ENCODE measurements at regions not wholly inside any gene's neighbourhood (a gene's known extent, or its start where the extent isn't known, plus 50 kb on each side); places are given as distances from the start of the nearest gene placed in this dataset.

DNA sequence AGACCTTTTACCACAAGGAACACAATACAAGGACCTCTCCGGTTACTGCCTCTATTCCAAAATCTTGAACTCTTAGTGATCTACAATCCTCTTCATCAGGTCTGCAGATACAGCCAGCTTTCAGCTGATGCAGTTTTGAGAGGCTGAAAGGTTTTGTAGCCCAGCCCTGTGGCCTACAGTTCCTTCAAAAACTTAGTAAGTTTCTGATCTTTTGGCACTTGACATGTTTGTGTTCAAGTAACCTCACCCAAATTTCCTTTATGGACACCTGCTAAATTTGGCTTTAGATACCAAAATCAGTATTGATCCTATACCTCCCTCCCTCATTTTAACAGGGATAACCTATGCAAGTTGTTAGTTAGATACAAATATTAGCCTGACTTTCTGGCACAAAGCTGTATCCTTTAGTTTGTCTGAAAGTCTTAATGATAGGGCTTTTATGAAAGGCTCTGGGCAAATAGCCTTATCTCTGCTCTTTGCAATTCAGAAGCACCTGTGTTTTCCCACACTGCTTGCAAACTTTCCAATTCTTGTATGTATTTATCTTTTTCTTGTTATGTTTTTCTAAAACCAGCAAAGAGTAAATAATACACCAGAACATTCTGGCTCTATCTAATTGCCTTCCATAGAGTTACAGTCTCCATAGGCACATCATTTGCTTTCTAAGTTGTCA, 650.5 kb upstream of the KLHL29 start:
- Histone ChIP-seq H3K4me1 (no peaks in the 10 kb centered on the region), H3K4me2 (no peak overlapping the region), H3K9me3 (no peaks in the 10 kb centered on the region), H3K4me3 (no peak overlapping the region), H3K27ac (no peak overlapping the region)
- FAIRE-seq (no peak), ATAC-seq (no peak), DNase-seq (ENCODE audit: low read depth in 1 of 2, low spot score in 1 of 2) (no peak)
- ChIA-PET CTCF (no interaction called here), POLR2A (no interaction called here)
- no peak for TF ChIP-seq ZFP36 (IDR thresholded peaks at IDR 0.05; ENCODE audit: borderline replicate concordance, partially characterized antibody)
- TF ChIP-seq FOXS1 (CRISPR knock-in tag; IDR thresholded peaks at IDR 0.05): no peak
- no peak for TF ChIP-seq RNF2 (IDR thresholded peaks at IDR 0.05; ENCODE audit: borderline replicate concordance, low read depth)
- TF ChIP-seq RAD21 (conservative IDR thresholded peaks at IDR 0.05 in 1 of 2, IDR thresholded peaks at IDR 0.05 in 1 of 2): no peak
- no peak for TF ChIP-seq TP53 (CRISPR knock-in tag; IDR thresholded peaks at IDR 0.05)
- no peak for TF ChIP-seq RARB (CRISPR knock-in tag; IDR thresholded peaks at IDR 0.05)
- TF ChIP-seq ZSCAN20 (CRISPR knock-in tag; IDR thresholded peaks at IDR 0.05): no peak
- no peak for TF ChIP-seq NR3C1 (IDR thresholded peaks at IDR 0.05)
- TF ChIP-seq, protein P1, sequence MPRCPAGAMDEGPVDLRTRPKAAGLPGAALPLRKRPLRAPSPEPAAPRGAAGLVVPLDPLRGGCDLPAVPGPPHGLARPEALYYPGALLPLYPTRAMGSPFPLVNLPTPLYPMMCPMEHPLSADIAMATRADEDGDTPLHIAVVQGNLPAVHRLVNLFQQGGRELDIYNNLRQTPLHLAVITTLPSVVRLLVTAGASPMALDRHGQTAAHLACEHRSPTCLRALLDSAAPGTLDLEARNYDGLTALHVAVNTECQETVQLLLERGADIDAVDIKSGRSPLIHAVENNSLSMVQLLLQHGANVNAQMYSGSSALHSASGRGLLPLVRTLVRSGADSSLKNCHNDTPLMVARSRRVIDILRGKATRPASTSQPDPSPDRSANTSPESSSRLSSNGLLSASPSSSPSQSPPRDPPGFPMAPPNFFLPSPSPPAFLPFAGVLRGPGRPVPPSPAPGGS (IDR thresholded peaks at IDR 0.05): no peak
- no peak for TF ChIP-seq ZC3H11A (IDR thresholded peaks at IDR 0.05)
- no peak for TF ChIP-seq HOXA7 (CRISPR knock-in tag; IDR thresholded peaks at IDR 0.05)
- no peak for TF ChIP-seq MYC (IDR thresholded peaks at IDR 0.05; ENCODE audit: borderline replicate concordance, low read length)
- no peak for TF ChIP-seq E2F6 (IDR thresholded peaks at IDR 0.05; ENCODE audit: borderline replicate concordance, low read depth)
- TF ChIP-seq CEBPB (IDR thresholded peaks at IDR 0.05): no peak
- no peak for TF ChIP-seq JUN (IDR thresholded peaks at IDR 0.05)
- TF ChIP-seq JUNB (IDR thresholded peaks at IDR 0.05): no peak
- 29% methylated on average over 1 of the region's 1 CpG for WGBS (ENCODE audit: missing lambda C conversion rate)

DNA sequence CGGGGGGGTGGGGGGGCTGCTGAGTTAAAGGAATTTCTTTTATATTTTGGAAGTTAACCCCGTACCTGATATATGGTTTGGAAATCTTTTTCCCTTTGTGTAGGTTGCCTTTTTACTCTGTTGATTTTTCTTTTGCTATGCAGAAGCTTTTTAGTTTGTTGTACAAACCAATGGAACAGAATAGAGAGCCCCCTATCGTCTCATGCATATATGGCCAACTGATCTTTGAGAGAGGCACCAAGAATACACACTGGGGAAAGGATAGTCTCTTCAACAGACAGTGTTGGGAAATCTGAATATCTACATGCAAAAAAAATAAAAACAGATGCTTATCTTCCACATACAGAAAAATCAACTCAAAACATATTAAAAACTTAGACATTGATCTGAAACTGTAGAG, 647.8 kb upstream of the KLHL29 start:
- Histone ChIP-seq H3K4me2 (no peak overlapping the region), H3K4me3 (no peak overlapping the region), H3K9me3 (no peaks in the 10 kb centered on the region), H3K4me1 (no peaks in the 10 kb centered on the region), H3K27ac (no peak overlapping the region)
- no peak for FAIRE-seq
- no peak for ATAC-seq
- no peak for TF ChIP-seq BHLHE40 (IDR thresholded peaks at IDR 0.05; ENCODE audit: low read depth, low read length)
- no peak for TF ChIP-seq SMC3 (IDR thresholded peaks at IDR 0.05)
- TF ChIP-seq TP53 (CRISPR knock-in tag; IDR thresholded peaks at IDR 0.05): no peak
- TF ChIP-seq FOSB (CRISPR knock-in tag; IDR thresholded peaks at IDR 0.05): no peak
- TF ChIP-seq ZNF302 (CRISPR knock-in tag; IDR thresholded peaks at IDR 0.05): no peak
- no peak for TF ChIP-seq RNF2 (IDR thresholded peaks at IDR 0.05; ENCODE audit: borderline replicate concordance, low read depth)
- no peak for TF ChIP-seq EHMT2 (IDR thresholded peaks at IDR 0.05; ENCODE audit: low read depth)
- no peak for TF ChIP-seq ELK1 (IDR thresholded peaks at IDR 0.05; ENCODE audit: low read depth, low read length)
- no peak for TF ChIP-seq JUNB (IDR thresholded peaks at IDR 0.05)
- no peak for TF ChIP-seq ZC3H11A (IDR thresholded peaks at IDR 0.05)
- WGBS (ENCODE audit: missing lambda C conversion rate): 2% methylated on average over 3 of the region's 3 CpGs
- ChIA-PET CTCF (no interaction called here), POLR2A (no interaction called here)
- DNase-seq (ENCODE audit: low read depth in 1 of 2, low spot score in 1 of 2): no peak

- H3K4me1 ChIP-seq: no peaks in the 10 kb centered on the region
- no peak for DNase-seq (ENCODE audit: low read depth in 1 of 2, low spot score in 1 of 2)
- no peak overlapping the region for H3K27ac ChIP-seq
- FAIRE-seq: no peak
- no peak overlapping the region for H3K4me3 ChIP-seq
- ATAC-seq: no peak
- ChIA-PET POLR2A (no interaction called here), CTCF (no interaction called here)
- H3K9me3 ChIP-seq: no peaks in the 10 kb centered on the region
- 7% methylated on average over 3 of the region's 3 CpGs for WGBS (ENCODE audit: missing lambda C conversion rate)
- no peak overlapping the region for H3K4me2 ChIP-seq
- TF ChIP-seq, protein P2, sequence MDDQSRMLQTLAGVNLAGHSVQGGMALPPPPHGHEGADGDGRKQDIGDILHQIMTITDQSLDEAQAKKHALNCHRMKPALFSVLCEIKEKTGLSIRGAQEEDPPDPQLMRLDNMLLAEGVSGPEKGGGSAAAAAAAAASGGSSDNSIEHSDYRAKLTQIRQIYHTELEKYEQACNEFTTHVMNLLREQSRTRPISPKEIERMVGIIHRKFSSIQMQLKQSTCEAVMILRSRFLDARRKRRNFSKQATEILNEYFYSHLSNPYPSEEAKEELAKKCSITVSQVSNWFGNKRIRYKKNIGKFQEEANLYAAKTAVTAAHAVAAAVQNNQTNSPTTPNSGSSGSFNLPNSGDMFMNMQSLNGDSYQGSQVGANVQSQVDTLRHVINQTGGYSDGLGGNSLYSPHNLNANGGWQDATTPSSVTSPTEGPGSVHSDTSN (IDR thresholded peaks at IDR 0.05): no peak
- no peak for TF ChIP-seq EHF (CRISPR knock-in tag; IDR thresholded peaks at IDR 0.05)
- TF ChIP-seq EP300 (IDR thresholded peaks at IDR 0.05): no peak
- no peak for TF ChIP-seq CEBPB (IDR thresholded peaks at IDR 0.05)
- no peak for TF ChIP-seq ZC3H11A (IDR thresholded peaks at IDR 0.05)
- no peak for TF ChIP-seq ZSCAN20 (CRISPR knock-in tag; IDR thresholded peaks at IDR 0.05)
- no peak for TF ChIP-seq HEYL (CRISPR knock-in tag; IDR thresholded peaks at IDR 0.05)
- TF ChIP-seq TP53 (CRISPR knock-in tag; IDR thresholded peaks at IDR 0.05): no peak
- TF ChIP-seq HOXA7 (CRISPR knock-in tag; IDR thresholded peaks at IDR 0.05): no peak
- no peak for TF ChIP-seq SREBF2 (IDR thresholded peaks at IDR 0.05)
- no peak for TF ChIP-seq FOSB (CRISPR knock-in tag; IDR thresholded peaks at IDR 0.05)
- no peak for TF ChIP-seq NFE2L2 (conservative IDR thresholded peaks at IDR 0.05; ENCODE audit: low read length)
- TF ChIP-seq TFCP2L1 (CRISPR knock-in tag; IDR thresholded peaks at IDR 0.05): no peak
Observed at GRCh38 chr2:22741216-22741615, 643.8 kb upstream of the KLHL29 start.
